ENCODE measurements at regions not wholly inside any gene's neighbourhood (a gene's known extent, or its start where the extent isn't known, plus 50 kb on each side); places are given as distances from the start of the nearest gene placed in this dataset.

DNA sequence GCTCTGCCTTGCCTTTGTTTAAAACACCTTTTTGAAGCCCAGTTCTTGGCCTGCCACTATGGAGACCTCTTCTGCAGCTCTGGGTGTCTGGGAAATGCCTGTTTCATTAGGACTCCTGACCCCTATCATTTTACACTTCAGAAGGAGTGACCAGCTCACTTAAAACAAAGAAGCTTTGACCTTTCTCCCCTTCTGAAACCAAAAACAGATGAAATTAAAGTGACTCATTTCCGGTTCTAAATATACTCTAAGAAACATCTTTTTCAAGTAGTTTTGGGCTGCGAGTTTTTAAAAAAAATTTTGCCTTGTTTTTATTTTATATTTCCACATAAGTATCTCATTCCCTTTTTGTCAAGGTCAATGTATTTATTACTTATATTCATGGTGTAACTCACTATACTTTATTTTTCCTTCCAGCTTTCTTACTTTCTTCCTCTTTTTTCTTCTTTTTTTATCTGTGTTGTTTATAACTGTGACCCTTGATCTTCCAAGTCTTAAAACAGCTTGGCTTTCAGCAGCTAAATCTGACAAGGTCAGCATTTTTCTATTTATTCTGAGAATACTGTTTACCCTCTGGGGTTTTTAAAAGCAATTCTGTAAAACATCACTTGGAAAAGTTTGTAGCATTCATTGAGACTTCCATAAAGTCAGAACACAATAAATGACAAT is 672.9 kb downstream of the NR2F1-AS1 start:
- Histone ChIP-seq H3K9ac (ENCODE audit: low read depth, low read length, poor library complexity) (no peak overlapping the region), H3K27me3 (ENCODE audit: control insufficient read depth in 3 of 3, insufficient read depth in 3 of 3, low read depth in 1 of 3, low read length in 3 of 3) (no peaks in the 10 kb centered on the region), H3K79me1 (ENCODE audit: low read depth, low read length) (no peaks in the 10 kb centered on the region), H3K14ac (ENCODE audit: low read length) (no peak overlapping the region), H2BK120ac (ENCODE audit: low read depth, low read length) (no peak overlapping the region), H3K4me2 (ENCODE audit: insufficient read depth, low read length, poor library complexity, severe bottlenecking) (no peak overlapping the region), H4K91ac (ENCODE audit: low read depth, low read length, poor library complexity) (no peak overlapping the region), H2AK5ac (ENCODE audit: low read depth, low read length) (no peak overlapping the region), H3K27ac (replicated peaks; ENCODE audit: low read length) (no peak overlapping the region), H3K4me1 (ENCODE audit: control insufficient read depth in 2 of 2, insufficient read depth in 1 of 2, low read depth in 1 of 2, low read length in 2 of 2) (peaks cover 13 to 59% of the 10 kb centered on the region in 2 donors), H2BK5ac (ENCODE audit: low read length) (no peak overlapping the region), H3K4ac (ENCODE audit: low read length) (no peak overlapping the region), H3K9me3 (replicated peaks in 1 of 2; ENCODE audit: control insufficient read depth in 2 of 2, insufficient read depth in 1 of 2, low read depth in 1 of 2, low read length in 2 of 2) (no peaks in the 10 kb centered on the region), H3K18ac (ENCODE audit: low read length) (no peak overlapping the region), H4K8ac (ENCODE audit: low read depth, low read length) (no peak overlapping the region), H2BK15ac (ENCODE audit: low read length) (no peak overlapping the region), H3K36me3 (replicated peaks in 1 of 2; ENCODE audit: control insufficient read depth in 2 of 2, insufficient read depth in 2 of 2, low read length in 2 of 2) (no peaks in the 10 kb centered on the region), H3K4me3 (ENCODE audit: low read length in 2 of 2) (no peak overlapping the region), H2AFZ (ENCODE audit: low read length) (no peak overlapping the region), H3K23ac (ENCODE audit: low read depth, low read length, poor library complexity) (no peak overlapping the region), H2BK12ac (ENCODE audit: low read length) (no peak overlapping the region)
- no peak for DNase-seq (ENCODE audit: low spot score)
- WGBS, 2 donors (ENCODE audit: extremely low coverage in 2 of 2, insufficient read length in 2 of 2, insufficient replicate concordance in 1 of 2) = no CpG with 5 or more reads among the region's 2 CpGs

DNA sequence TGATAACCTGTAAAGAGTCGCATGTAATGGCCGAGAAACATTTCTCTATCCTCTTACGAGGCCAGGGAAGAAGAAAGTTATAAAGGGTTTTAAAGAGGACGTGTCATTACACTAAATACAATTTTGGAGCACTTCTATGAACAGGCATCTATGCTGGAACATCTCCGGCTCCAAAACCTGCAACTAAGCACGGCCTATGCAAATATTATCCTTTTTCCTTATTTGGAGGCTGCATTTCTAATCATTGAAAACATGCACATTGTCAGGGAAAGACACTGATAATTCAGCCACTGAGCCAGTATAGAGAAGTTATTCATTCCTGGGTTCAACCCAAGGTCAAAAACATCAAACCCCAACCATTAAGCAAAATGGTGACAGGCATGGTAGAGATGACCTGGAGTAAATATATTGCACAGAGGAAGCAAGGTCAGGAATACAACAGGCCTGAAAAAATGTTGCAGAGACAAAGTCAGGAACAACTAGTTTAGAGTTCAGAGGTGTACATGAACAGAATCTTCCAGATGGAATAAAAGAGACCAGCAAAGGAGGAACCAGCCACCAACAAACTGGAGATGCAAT is 674.1 kb downstream of the NR2F1-AS1 start:
- H3K18ac ChIP-seq (ENCODE audit: low read length) = no peak overlapping the region
- H3K4me3 ChIP-seq (ENCODE audit: low read length in 2 of 2) = no peak overlapping the region
- H4K91ac ChIP-seq (ENCODE audit: low read depth, low read length, poor library complexity) = no peak overlapping the region
- no CpG with 5 or more reads among the region's 6 CpGs for WGBS, 2 donors (ENCODE audit: extremely low coverage in 2 of 2, insufficient read length in 2 of 2, insufficient replicate concordance in 1 of 2)
- no peaks in the 10 kb centered on the region for H3K9me3 ChIP-seq (replicated peaks in 1 of 2; ENCODE audit: control insufficient read depth in 2 of 2, insufficient read depth in 1 of 2, low read depth in 1 of 2, low read length in 2 of 2)
- no peak overlapping the region for H3K4me2 ChIP-seq (ENCODE audit: insufficient read depth, low read length, poor library complexity, severe bottlenecking)
- H3K27ac ChIP-seq (replicated peaks; ENCODE audit: low read length) = no peak overlapping the region
- H3K9ac ChIP-seq (ENCODE audit: low read depth, low read length, poor library complexity) = no peak overlapping the region
- no peak overlapping the region for H3K23ac ChIP-seq (ENCODE audit: low read depth, low read length, poor library complexity)
- no peak overlapping the region for H3K4ac ChIP-seq (ENCODE audit: low read length)
- H3K36me3 ChIP-seq (replicated peaks in 1 of 2; ENCODE audit: control insufficient read depth in 2 of 2, insufficient read depth in 2 of 2, low read length in 2 of 2) = no peaks in the 10 kb centered on the region
- H2BK12ac ChIP-seq (ENCODE audit: low read length) = no peak overlapping the region
- DNase-seq (ENCODE audit: low spot score) = no peak
- H3K79me1 ChIP-seq (ENCODE audit: low read depth, low read length) = no peaks in the 10 kb centered on the region
- H2BK15ac ChIP-seq (ENCODE audit: low read length) = no peak overlapping the region
- H4K8ac ChIP-seq (ENCODE audit: low read depth, low read length) = no peak overlapping the region
- no peak overlapping the region for H2AK5ac ChIP-seq (ENCODE audit: low read depth, low read length)
- peaks cover 13 to 47% of the 10 kb centered on the region in 2 donors for H3K4me1 ChIP-seq (ENCODE audit: control insufficient read depth in 2 of 2, insufficient read depth in 1 of 2, low read depth in 1 of 2, low read length in 2 of 2)
- no peak overlapping the region for H2BK5ac ChIP-seq (ENCODE audit: low read length)
- H2BK120ac ChIP-seq (ENCODE audit: low read depth, low read length) = no peak overlapping the region
- no peaks in the 10 kb centered on the region for H3K27me3 ChIP-seq (ENCODE audit: control insufficient read depth in 3 of 3, insufficient read depth in 3 of 3, low read depth in 1 of 3, low read length in 3 of 3)
- no peak overlapping the region for H2AFZ ChIP-seq (ENCODE audit: low read length)
- no peak overlapping the region for H3K14ac ChIP-seq (ENCODE audit: low read length)

DNA sequence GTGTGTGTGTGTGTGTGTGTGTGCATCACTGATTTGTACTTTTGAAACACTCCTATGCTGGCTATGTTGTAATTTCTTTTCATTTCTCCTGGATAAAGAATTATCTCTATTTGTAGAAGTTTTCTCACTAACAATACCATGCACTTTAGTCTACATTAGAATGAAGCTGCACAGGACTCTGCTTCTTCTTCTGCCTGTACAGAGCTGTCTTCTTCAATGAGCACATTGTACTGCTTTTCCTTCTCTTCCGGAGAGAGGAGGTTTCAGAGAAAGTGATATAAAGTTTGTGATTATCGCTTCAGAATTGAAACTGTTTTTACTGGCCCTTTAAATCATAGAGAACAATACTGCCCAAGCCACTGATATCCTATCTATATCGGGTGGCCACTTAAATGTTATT is 677.0 kb downstream of the NR2F1-AS1 start:
- Histone ChIP-seq H3K18ac (ENCODE audit: low read length) (no peak overlapping the region), H3K4me1 (ENCODE audit: control insufficient read depth in 2 of 2, insufficient read depth in 1 of 2, low read depth in 1 of 2, low read length in 2 of 2) (peaks cover 0 to 22% of the 10 kb centered on the region in 2 donors), H2BK120ac (ENCODE audit: low read depth, low read length) (no peak overlapping the region), H2AK5ac (ENCODE audit: low read depth, low read length) (no peak overlapping the region), H3K4me3 (ENCODE audit: low read length in 2 of 2) (no peak overlapping the region), H3K9ac (ENCODE audit: low read depth, low read length, poor library complexity) (no peak overlapping the region), H3K79me1 (ENCODE audit: low read depth, low read length) (no peaks in the 10 kb centered on the region), H2BK5ac (ENCODE audit: low read length) (no peak overlapping the region), H3K36me3 (replicated peaks in 1 of 2; ENCODE audit: control insufficient read depth in 2 of 2, insufficient read depth in 2 of 2, low read length in 2 of 2) (no peaks in the 10 kb centered on the region), H4K8ac (ENCODE audit: low read depth, low read length) (no peak overlapping the region), H3K4me2 (ENCODE audit: insufficient read depth, low read length, poor library complexity, severe bottlenecking) (no peak overlapping the region), H4K91ac (ENCODE audit: low read depth, low read length, poor library complexity) (no peak overlapping the region), H2BK15ac (ENCODE audit: low read length) (no peak overlapping the region), H3K14ac (ENCODE audit: low read length) (no peak overlapping the region), H2AFZ (ENCODE audit: low read length) (peak overlapping the region; percentile 74), H3K27me3 (ENCODE audit: control insufficient read depth in 3 of 3, insufficient read depth in 3 of 3, low read depth in 1 of 3, low read length in 3 of 3) (no peaks in the 10 kb centered on the region), H3K9me3 (replicated peaks in 1 of 2; ENCODE audit: control insufficient read depth in 2 of 2, insufficient read depth in 1 of 2, low read depth in 1 of 2, low read length in 2 of 2) (peaks cover 0 to 2% of the 10 kb centered on the region in 2 donors), H3K27ac (replicated peaks; ENCODE audit: low read length) (no peak overlapping the region), H3K23ac (ENCODE audit: low read depth, low read length, poor library complexity) (no peak overlapping the region), H2BK12ac (ENCODE audit: low read length) (no peak overlapping the region), H3K4ac (ENCODE audit: low read length) (no peak overlapping the region)
- no CpG with 5 or more reads among the region's 3 CpGs for WGBS, 2 donors (ENCODE audit: extremely low coverage in 2 of 2, insufficient read length in 2 of 2, insufficient replicate concordance in 1 of 2)
- DNase-seq (ENCODE audit: low spot score) = no peak

DNA sequence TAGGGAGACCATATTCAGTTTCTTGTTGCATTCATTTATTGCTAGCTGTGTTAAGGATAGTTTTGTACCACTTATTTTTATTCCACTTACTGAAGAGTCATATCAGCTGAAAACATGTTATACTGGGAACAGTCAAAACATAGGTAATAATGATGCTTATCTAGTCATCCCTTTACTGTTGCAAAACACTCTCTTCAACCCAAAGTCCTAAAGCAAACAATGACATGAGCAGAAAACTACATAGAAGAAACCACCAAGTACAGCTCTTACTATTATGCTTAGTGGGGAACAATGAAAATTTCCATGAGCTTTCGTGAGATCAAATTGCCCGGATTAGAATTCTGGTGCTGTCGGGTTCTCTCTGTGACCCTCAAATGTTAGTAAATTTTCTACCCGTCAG is 681.4 kb downstream of the NR2F1-AS1 start:
- Histone ChIP-seq H3K4me2 (ENCODE audit: insufficient read depth, low read length, poor library complexity, severe bottlenecking) (no peak overlapping the region), H4K91ac (ENCODE audit: low read depth, low read length, poor library complexity) (no peak overlapping the region), H2BK12ac (ENCODE audit: low read length) (no peak overlapping the region), H3K4ac (ENCODE audit: low read length) (no peak overlapping the region), H2BK15ac (ENCODE audit: low read length) (no peak overlapping the region), H2BK5ac (ENCODE audit: low read length) (no peak overlapping the region), H2AFZ (ENCODE audit: low read length) (no peak overlapping the region), H3K36me3 (replicated peaks in 1 of 2; ENCODE audit: control insufficient read depth in 2 of 2, insufficient read depth in 2 of 2, low read length in 2 of 2) (no peaks in the 10 kb centered on the region), H3K27ac (replicated peaks; ENCODE audit: low read length) (no peak overlapping the region), H2AK5ac (ENCODE audit: low read depth, low read length) (no peak overlapping the region), H3K23ac (ENCODE audit: low read depth, low read length, poor library complexity) (no peak overlapping the region), H3K18ac (ENCODE audit: low read length) (no peak overlapping the region), H3K4me3 (ENCODE audit: low read length in 2 of 2) (no peak overlapping the region), H3K9ac (ENCODE audit: low read depth, low read length, poor library complexity) (no peak overlapping the region), H3K9me3 (replicated peaks in 1 of 2; ENCODE audit: control insufficient read depth in 2 of 2, insufficient read depth in 1 of 2, low read depth in 1 of 2, low read length in 2 of 2) (peaks cover 0 to 2% of the 10 kb centered on the region in 2 donors), H4K8ac (ENCODE audit: low read depth, low read length) (no peak overlapping the region), H2BK120ac (ENCODE audit: low read depth, low read length) (no peak overlapping the region), H3K14ac (ENCODE audit: low read length) (no peak overlapping the region), H3K79me1 (ENCODE audit: low read depth, low read length) (no peaks in the 10 kb centered on the region), H3K27me3 (ENCODE audit: control insufficient read depth in 3 of 3, insufficient read depth in 3 of 3, low read depth in 1 of 3, low read length in 3 of 3) (no peaks in the 10 kb centered on the region), H3K4me1 (ENCODE audit: control insufficient read depth in 2 of 2, insufficient read depth in 1 of 2, low read depth in 1 of 2, low read length in 2 of 2) (peaks cover 0 to 4% of the 10 kb centered on the region in 2 donors)
- DNase-seq (ENCODE audit: low spot score) = no peak
- WGBS, 2 donors (ENCODE audit: extremely low coverage in 2 of 2, insufficient read length in 2 of 2, insufficient replicate concordance in 1 of 2) = no CpG with 5 or more reads among the region's 4 CpGs

Data from neuronal stem cell (in vitro differentiated cells).